SU-DHL-6 (cell line): ENCODE measurements at regions not wholly inside any gene's neighbourhood (a gene's known extent, or its start where the extent isn't known, plus 50 kb on each side); places are given as distances from the start of the nearest gene placed in this dataset.

ENCODE experiments used
- H2AFZ ChIP-seq: fragments of 200-600 bp; sonication (generic); 2 replicates; pipeline ENCODE4 v1.6.1; 2014; ENCODE audit warnings: low read depth, mild to moderate bottlenecking, moderate library complexity, mixed read lengths, antibody characterized with exemption, low read length; ENCODE audit not compliant: severe bottlenecking
- H3F3A ChIP-seq: fragments of 200-600 bp; shearing (Covaris generic); 2 replicates; pipeline ENCODE4 v1.6.0; 2016; ENCODE audit warnings: antibody characterized with exemption, mild to moderate bottlenecking; ENCODE audit not compliant: insufficient read depth
- H3K27ac ChIP-seq: fragments of 200-600 bp; sonication (generic); 2 replicates; pipeline ENCODE4 v1.5.1; 2016; ENCODE audit warnings: low read depth, mild to moderate bottlenecking, low read length, moderate library complexity, mixed read lengths
- H3K27me3 ChIP-seq: fragments of 200-600 bp; sonication (generic), shearing (Covaris generic); 2 replicates; pipeline ENCODE4 v1.6.0; 2014; ENCODE audit warnings: mild to moderate bottlenecking, low read length
- H3K36me3 ChIP-seq: fragments of 200-600 bp; sonication (generic); 2 replicates; pipeline ENCODE4 v1.6.1; 2014; ENCODE audit warnings: mild to moderate bottlenecking, low read length, mixed read lengths
- H3K4me2 ChIP-seq: fragments of 300-600, 200-600 bp; shearing (Covaris generic), sonication (generic); 2 replicates; pipeline ENCODE4 v1.6.0; 2014; ENCODE audit warnings: low read length, low read depth, mild to moderate bottlenecking; ENCODE audit not compliant: poor library complexity, severe bottlenecking
- H3K4me3 ChIP-seq: fragments of 200-600 bp; sonication (generic); 2 replicates; pipeline ENCODE4 v1.5.1; 2014; ENCODE audit warnings: antibody characterized with exemption, low read length, mild to moderate bottlenecking, mixed read lengths; ENCODE audit not compliant: insufficient read depth, poor library complexity, severe bottlenecking
- H3K79me2 ChIP-seq: fragments of 200-600 bp; sonication (generic); 2 replicates; pipeline ENCODE4 v1.6.1; 2014; ENCODE audit warnings: mild to moderate bottlenecking, low read length, moderate library complexity; ENCODE audit not compliant: insufficient read depth
- H3K9ac ChIP-seq: fragments of 200-600 bp; sonication (generic); 2 replicates; pipeline ENCODE4 v1.7.0; 2014; ENCODE audit warnings: mild to moderate bottlenecking, low read length
- H3K9me2 ChIP-seq: fragments of 200-600 bp; sonication (generic); replicated peaks from 2 replicates; pipeline ENCODE4 v1.6.1; 2014; ENCODE audit warnings: low read length; ENCODE audit not compliant: insufficient read depth
- H3K9me3 ChIP-seq: fragments of 200-600 bp; sonication (generic); 2 replicates; pipeline ENCODE4 v1.6.1; 2014; ENCODE audit warnings: low read length, mixed read lengths; ENCODE audit not compliant: insufficient read depth
- H4K20me1 ChIP-seq: fragments of 200-600 bp; sonication (generic); 2 replicates; pipeline ENCODE4 v1.6.1; 2014; ENCODE audit warnings: low read depth, mild to moderate bottlenecking, antibody characterized with exemption, low read length, moderate library complexity, mixed read lengths
- CTCF ChIP-seq: fragments of 200-600 bp; sonication (generic); IDR thresholded peaks from one replicate; pipeline ENCODE4 v1.5.1; 2017; ENCODE audit warnings: antibody characterized with exemption, mild to moderate bottlenecking, low read length, moderate library complexity; ENCODE audit not compliant: insufficient read depth, poor library complexity, severe bottlenecking
- EZH2phosphoT487 ChIP-seq: fragments of 200-600 bp; sonication (generic), shearing (Covaris generic); conservative IDR thresholded peaks from 2 replicates; pipeline ENCODE4 v1.6.1; 2018; ENCODE audit warnings: mild to moderate bottlenecking, antibody characterized with exemption, low read length, moderate library complexity, mixed read lengths

- H3K9me3 ChIP-seq: no peaks in the 10 kb centered on the region
- H3K9ac ChIP-seq: no peak overlapping the region
- H3K9me2 ChIP-seq: no peaks in the 10 kb centered on the region
Observed at GRCh38 chr6:53408826-53409225, 60.1 kb upstream of the ELOVL5 start.

DNA sequence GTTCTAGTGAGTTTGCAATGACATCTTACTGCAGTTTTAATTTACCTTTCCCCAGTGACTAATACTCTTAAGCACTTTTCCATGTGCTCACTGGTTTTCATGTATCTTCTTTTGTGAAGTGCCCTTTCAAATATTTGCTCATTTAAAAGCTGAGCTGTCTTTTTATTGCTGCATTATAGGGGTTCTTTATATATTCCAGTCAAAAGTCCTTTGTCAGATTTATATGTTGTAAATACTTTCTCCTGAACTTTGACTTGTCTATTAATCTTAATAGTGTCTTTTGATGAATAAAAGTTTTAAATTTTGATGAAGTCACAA lies 50.2 kb upstream of the ELOVL5 start:
- Histone ChIP-seq H3K4me3 (no peak overlapping the region), H3K9me2 (no peaks in the 10 kb centered on the region), H3K27me3 (no peaks in the 10 kb centered on the region), H3F3A (no peaks in the 10 kb centered on the region), H3K4me2 (no peak overlapping the region), H3K9ac (no peak overlapping the region), H3K79me2 (no peaks in the 10 kb centered on the region), H2AFZ (no peak overlapping the region), H3K27ac (no peak overlapping the region), H3K36me3 (no peaks in the 10 kb centered on the region), H3K9me3 (no peaks in the 10 kb centered on the region), H4K20me1 (no peaks in the 10 kb centered on the region)
- TF ChIP-seq EZH2phosphoT487 (no peak), CTCF (no peak)

More at GRCh38 chr6:53408826-53409225, 60.1 kb upstream of the ELOVL5 start:
- Histone ChIP-seq H3K27ac (no peak overlapping the region), H3K4me2 (no peak overlapping the region), H3K4me3 (no peak overlapping the region), H3K36me3 (no peaks in the 10 kb centered on the region), H3K27me3 (no peaks in the 10 kb centered on the region), H2AFZ (no peak overlapping the region), H3K79me2 (no peaks in the 10 kb centered on the region), H4K20me1 (no peaks in the 10 kb centered on the region), H3F3A (no peaks in the 10 kb centered on the region)
- TF ChIP-seq CTCF: no peak
- TF ChIP-seq EZH2phosphoT487: no peak

DNA sequence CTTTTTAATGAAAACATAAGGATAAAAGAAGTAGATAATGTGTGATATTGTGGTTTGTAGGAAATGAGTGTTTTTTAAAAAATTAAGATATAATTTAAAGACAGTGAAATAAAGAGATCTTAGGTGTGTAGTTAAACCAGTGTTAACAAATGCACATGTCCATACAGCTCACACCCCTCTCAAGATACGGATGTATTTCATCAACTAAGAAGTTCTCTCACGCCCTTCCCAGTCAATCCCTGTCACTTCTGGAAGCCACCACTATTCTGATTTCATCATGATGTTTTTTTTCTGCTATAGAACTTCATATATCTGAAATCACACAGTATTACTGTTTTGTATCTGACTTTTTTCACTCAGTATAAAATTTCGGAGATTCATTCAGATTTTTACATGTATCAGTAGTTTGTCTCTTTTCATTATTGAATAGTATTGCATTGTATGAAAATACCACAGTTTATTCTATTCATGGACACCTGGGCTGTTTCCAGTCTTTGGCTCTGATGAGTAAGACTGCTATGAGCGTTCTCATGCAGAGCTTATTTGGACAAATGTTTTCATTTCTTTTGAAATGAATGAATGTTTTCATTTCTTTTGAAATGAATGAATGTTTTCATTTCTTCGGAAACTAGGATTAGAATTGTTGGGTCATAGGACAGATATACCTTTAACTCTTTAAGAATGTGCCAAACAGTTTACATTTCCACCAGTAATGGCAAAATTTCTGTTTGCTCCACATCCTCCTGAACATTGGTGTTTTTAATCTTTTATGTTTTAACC lies 49.7 kb upstream of the ELOVL5 start:
- Histone ChIP-seq H3K9me2 (no peaks in the 10 kb centered on the region), H3K36me3 (no peaks in the 10 kb centered on the region), H3K4me3 (no peak overlapping the region), H3K4me2 (no peak overlapping the region), H2AFZ (no peak overlapping the region), H3K9me3 (no peaks in the 10 kb centered on the region), H3F3A (no peaks in the 10 kb centered on the region), H3K9ac (no peak overlapping the region), H3K27ac (no peak overlapping the region), H4K20me1 (no peaks in the 10 kb centered on the region), H3K79me2 (no peaks in the 10 kb centered on the region), H3K27me3 (no peaks in the 10 kb centered on the region)
- TF ChIP-seq CTCF (no peak), EZH2phosphoT487 (no peak)
